HG03432 (cell line): ENCODE measurements at regions not wholly inside any gene's neighbourhood (a gene's known extent, or its start where the extent isn't known, plus 50 kb on each side); places are given as distances from the start of the nearest gene placed in this dataset.

Source experiments
- ATAC-seq: cut with Tn5 transposase; IDR thresholded peaks from one replicate; pipeline ENCODE4 v1.9.1; 2021; ENCODE audit warnings: mild to moderate bottlenecking, moderate library complexity; ENCODE audit not compliant: unreplicated experiment

GRCh38 chr7:70846208-70846607 is 285.7 kb upstream of the GALNT17 start:
- no peak for ATAC-seq

GRCh38 chr7:70849580-70850235 is 282.2 kb upstream of the GALNT17 start:
- ATAC-seq = no peak

GRCh38 chr7:70855373-70855772 is 276.6 kb upstream of the GALNT17 start:
- ATAC-seq = no peak

GRCh38 chr7:70856901-70857630 is 274.9 kb upstream of the GALNT17 start:
- no peak for ATAC-seq

- ATAC-seq = no peak
Observed at GRCh38 chr7:70857793-70858545, 274.0 kb upstream of the GALNT17 start.

GRCh38 chr7:70867513-70867912 is 264.4 kb upstream of the GALNT17 start:
- ATAC-seq = no peak

- ATAC-seq = no peak
Observed at GRCh38 chr7:70870349-70870748, 261.6 kb upstream of the GALNT17 start.

- ATAC-seq = no peak
Observed at GRCh38 chr7:70872188-70872587, 259.8 kb upstream of the GALNT17 start.

GRCh38 chr7:70881167-70881847 is 250.6 kb upstream of the GALNT17 start:
- no peak for ATAC-seq

- no peak for ATAC-seq
Observed at GRCh38 chr7:70883750-70884439, 248.0 kb upstream of the GALNT17 start.

- ATAC-seq = no peak
Observed at GRCh38 chr7:70884440-70884764, 247.5 kb upstream of the GALNT17 start.

GRCh38 chr7:70884809-70885208 is 247.1 kb upstream of the GALNT17 start:
- ATAC-seq = no peak

- no peak for ATAC-seq
Observed at GRCh38 chr7:70886547-70886946, 245.4 kb upstream of the GALNT17 start.

- no peak for ATAC-seq
Observed at GRCh38 chr7:70887186-70887585, 244.8 kb upstream of the GALNT17 start.

- peak; percentile 73 for ATAC-seq
Observed at GRCh38 chr7:70890147-70890969, 241.6 kb upstream of the GALNT17 start.

GRCh38 chr7:70893422-70893821 is 238.5 kb upstream of the GALNT17 start:
- no peak for ATAC-seq

GRCh38 chr7:70893971-70894715 is 237.8 kb upstream of the GALNT17 start:
- no peak for ATAC-seq

GRCh38 chr7:70894799-70895198 is 237.1 kb upstream of the GALNT17 start:
- no peak for ATAC-seq
